Keratinocyte (primary cell): ENCODE measurements at regions not wholly inside any gene's neighbourhood (a gene's known extent, or its start where the extent isn't known, plus 50 kb on each side); places are given as distances from the start of the nearest gene placed in this dataset.

Experiments used
- DNase-seq: peaks from one replicate; pipeline ENCODE4 v3.0.0-alpha.2; 2011; ENCODE audit warnings: low read depth, missing footprints, low spot score
- FAIRE-seq: peaks from 2 replicates; lab custom pipeline; 2011; peaks lifted over from hg19 to GRCh38; lab: Jason Lieb, UNC
- H2AFZ ChIP-seq: 2 replicates; pipeline ENCODE4 v1.6.0; 2012; ENCODE audit warnings: low read length, control low read depth, inconsistent platforms; ENCODE audit not compliant: control insufficient read depth
- H3K27ac ChIP-seq: 2 replicates; pipeline ENCODE4 v1.5.1; 2011; ENCODE audit warnings: low read length; ENCODE audit not compliant: control insufficient read depth, insufficient read depth
- H3K27me3 ChIP-seq: 3 replicates; pipeline ENCODE4 v1.6.0; 2011; ENCODE audit warnings: low read length; ENCODE audit not compliant: control insufficient read depth, insufficient read depth; ENCODE audit errors: extremely low read depth
- H3K36me3 ChIP-seq, 2 experiments: 2 replicates in 1 of 2; 3 replicates in 1 of 2; pipeline ENCODE4 v1.5.1; 2011; ENCODE audit warnings: low read length in 2 of 2, mild to moderate bottlenecking in 1 of 2; ENCODE audit not compliant: control insufficient read depth in 2 of 2, insufficient read depth in 2 of 2; ENCODE audit errors: extremely low read depth in 1 of 2
- H3K4me1 ChIP-seq: 3 replicates; pipeline ENCODE4 v1.5.1; 2011; ENCODE audit warnings: low read length; ENCODE audit not compliant: control insufficient read depth, insufficient read depth; ENCODE audit errors: extremely low read depth
- H3K4me2 ChIP-seq: 3 replicates; pipeline ENCODE4 v1.6.0; 2011; ENCODE audit warnings: low read depth, low read length; ENCODE audit not compliant: control insufficient read depth, insufficient read depth; ENCODE audit errors: extremely low read depth
- H3K4me3 ChIP-seq, 3 experiments: fragments of 200-600 bp in 1 of 3; sonication (generic) in 1 of 3; 2 replicates in 2 of 3; 3 replicates in 1 of 3; pipeline ENCODE4 v1.5.1; 2011 to 2016; ENCODE audit warnings: low read length in 3 of 3, mild to moderate bottlenecking in 3 of 3, control low read depth in 2 of 3, inconsistent platforms in 1 of 3, low read depth in 1 of 3, mixed read lengths in 1 of 3, mixed run types in 1 of 3, moderate library complexity in 1 of 3; ENCODE audit not compliant: control insufficient read depth in 2 of 3, insufficient read depth in 2 of 3; ENCODE audit errors: extremely low read depth in 1 of 3
- H3K79me2 ChIP-seq: 2 replicates; pipeline ENCODE4 v1.6.0; 2012; ENCODE audit warnings: low read length; ENCODE audit not compliant: control insufficient read depth, insufficient read depth
- H3K9ac ChIP-seq: 3 replicates; pipeline ENCODE4 v1.6.0; 2011; ENCODE audit warnings: low read length; ENCODE audit not compliant: control insufficient read depth, insufficient read depth; ENCODE audit errors: extremely low read depth
- H3K9me1 ChIP-seq: 3 replicates; pipeline ENCODE4 v1.6.0; 2011; ENCODE audit warnings: low read length; ENCODE audit not compliant: control insufficient read depth, insufficient read depth; ENCODE audit errors: extremely low read depth
- H3K9me3 ChIP-seq: 2 replicates; pipeline ENCODE4 v1.5.1; 2012; ENCODE audit warnings: low read depth, low read length; ENCODE audit not compliant: control insufficient read depth
- H4K20me1 ChIP-seq: 3 replicates; pipeline ENCODE4 v1.6.0; 2011; ENCODE audit warnings: low read length; ENCODE audit not compliant: control insufficient read depth, insufficient read depth; ENCODE audit errors: extremely low read depth
- EZH2 ChIP-seq: IDR thresholded peaks from one replicate; pipeline ENCODE4 v1.6.1; 2012; ENCODE audit warnings: inconsistent platforms, mild to moderate bottlenecking, low read length, moderate library complexity
- dilution Hi-C: fragments of 300-500 bp; cut with MboI; formaldehyde crosslinking; loops from one replicate; pipeline ENCODE4 v1.7.0; 2020; ENCODE audit warnings: low sequenced_read_pairs; ENCODE audit not compliant: extremely low pct_ligation_motif_present
- TF ChIP-seq, protein P1 (sequence below), 3 experiments: IDR thresholded peaks in 1 of 3; conservative IDR thresholded peaks in 1 of 3; optimal IDR thresholded peaks in 1 of 3; 2 replicates in 2 of 3; 3 replicates in 1 of 3; pipeline versions ENCODE3 to v1.5.1; 2011; ENCODE audit warnings: low read length in 3 of 3, mild to moderate bottlenecking in 3 of 3, moderate library complexity in 2 of 3, control low read depth in 1 of 3, inconsistent platforms in 1 of 3; ENCODE audit not compliant: insufficient read depth in 2 of 3; ENCODE audit errors: extremely low read depth in 1 of 3

DNA sequence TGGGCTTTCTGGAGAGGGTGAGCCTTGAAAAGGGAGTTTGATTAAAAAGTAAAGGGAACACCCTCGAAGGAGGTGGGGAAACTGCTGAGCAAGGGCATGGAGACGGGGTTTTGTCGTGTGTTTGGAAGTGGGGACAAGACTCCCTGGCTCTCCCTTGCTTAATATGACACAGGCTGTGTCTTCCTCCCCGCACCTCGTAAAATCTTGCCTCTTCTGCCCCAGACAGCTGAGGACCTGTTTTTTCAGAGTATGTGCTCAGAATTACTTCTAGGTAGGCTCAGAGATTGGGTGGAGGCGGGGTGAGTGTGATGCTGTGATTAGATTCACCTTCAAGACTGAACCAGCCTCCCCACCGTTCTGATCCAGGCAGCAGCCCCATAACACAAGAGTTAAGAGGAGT is 244.4 kb upstream of the TLE3 start:
- Histone ChIP-seq H3K79me2 (no peaks in the 10 kb centered on the region), H3K9me3 (no peaks in the 10 kb centered on the region), H4K20me1 (no peaks in the 10 kb centered on the region), H3K27ac (no peak overlapping the region), H3K27me3 (peaks cover 6% of the 10 kb centered on the region), H3K9me1 (no peaks in the 10 kb centered on the region), H3K4me3 (no peak overlapping the region), H3K9ac (no peak overlapping the region), H2AFZ (no peak overlapping the region), H3K36me3 (no peaks in the 10 kb centered on the region), H3K4me1 (no peaks in the 10 kb centered on the region), H3K4me2 (no peak overlapping the region)
- FAIRE-seq (no peak), DNase-seq (no peak)
- dilution Hi-C loops = no loop called here
- TF ChIP-seq EZH2 = no peak
- TF ChIP-seq, protein P1, sequence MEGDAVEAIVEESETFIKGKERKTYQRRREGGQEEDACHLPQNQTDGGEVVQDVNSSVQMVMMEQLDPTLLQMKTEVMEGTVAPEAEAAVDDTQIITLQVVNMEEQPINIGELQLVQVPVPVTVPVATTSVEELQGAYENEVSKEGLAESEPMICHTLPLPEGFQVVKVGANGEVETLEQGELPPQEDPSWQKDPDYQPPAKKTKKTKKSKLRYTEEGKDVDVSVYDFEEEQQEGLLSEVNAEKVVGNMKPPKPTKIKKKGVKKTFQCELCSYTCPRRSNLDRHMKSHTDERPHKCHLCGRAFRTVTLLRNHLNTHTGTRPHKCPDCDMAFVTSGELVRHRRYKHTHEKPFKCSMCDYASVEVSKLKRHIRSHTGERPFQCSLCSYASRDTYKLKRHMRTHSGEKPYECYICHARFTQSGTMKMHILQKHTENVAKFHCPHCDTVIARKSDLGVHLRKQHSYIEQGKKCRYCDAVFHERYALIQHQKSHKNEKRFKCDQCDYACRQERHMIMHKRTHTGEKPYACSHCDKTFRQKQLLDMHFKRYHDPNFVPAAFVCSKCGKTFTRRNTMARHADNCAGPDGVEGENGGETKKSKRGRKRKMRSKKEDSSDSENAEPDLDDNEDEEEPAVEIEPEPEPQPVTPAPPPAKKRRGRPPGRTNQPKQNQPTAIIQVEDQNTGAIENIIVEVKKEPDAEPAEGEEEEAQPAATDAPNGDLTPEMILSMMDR (optimal IDR thresholded peaks at IDR 0.05 in 1 of 3, IDR thresholded peaks at IDR 0.05 in 1 of 3, conservative IDR thresholded peaks at IDR 0.05 in 1 of 3; ENCODE audit: extremely low read depth in 1 of 3, insufficient read depth in 2 of 3, low read length in 3 of 3) = no peak

DNA sequence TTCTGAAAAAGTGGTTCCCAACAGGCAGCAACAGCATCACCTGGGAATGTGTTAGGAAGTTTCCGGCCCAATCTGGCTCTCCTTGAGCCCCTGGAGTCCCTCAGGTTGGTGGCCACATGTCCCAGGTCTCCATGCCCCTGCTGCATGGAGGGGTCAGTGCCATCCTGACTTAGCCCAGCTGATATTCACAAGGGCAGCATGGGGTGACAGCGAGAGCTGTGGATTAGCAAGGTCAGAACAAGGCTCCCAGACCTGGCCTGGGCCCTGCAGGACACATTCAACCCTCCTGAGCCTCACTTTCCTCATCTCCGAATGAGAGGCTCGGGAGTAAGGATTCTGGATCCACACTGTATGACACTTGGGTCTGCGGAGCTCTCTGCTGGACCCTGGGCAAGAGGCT is 243.8 kb upstream of the TLE3 start:
- H3K4me2 ChIP-seq = no peak overlapping the region
- H4K20me1 ChIP-seq = no peaks in the 10 kb centered on the region
- dilution Hi-C loops = no loop called here
- no peaks in the 10 kb centered on the region for H3K9me1 ChIP-seq
- no peaks in the 10 kb centered on the region for H3K4me1 ChIP-seq
- H3K79me2 ChIP-seq = no peaks in the 10 kb centered on the region
- H2AFZ ChIP-seq = no peak overlapping the region
- peaks cover 6% of the 10 kb centered on the region for H3K27me3 ChIP-seq
- no peak overlapping the region for H3K4me3 ChIP-seq
- FAIRE-seq = no peak
- no peaks in the 10 kb centered on the region for H3K36me3 ChIP-seq
- DNase-seq = no peak
- H3K9ac ChIP-seq = no peak overlapping the region
- H3K27ac ChIP-seq = no peak overlapping the region
- TF ChIP-seq, protein P1 (optimal IDR thresholded peaks at IDR 0.05 in 1 of 3, IDR thresholded peaks at IDR 0.05 in 1 of 3, conservative IDR thresholded peaks at IDR 0.05 in 1 of 3; ENCODE audit: extremely low read depth in 1 of 3, insufficient read depth in 2 of 3, low read length in 3 of 3) = no peak
- H3K9me3 ChIP-seq = no peaks in the 10 kb centered on the region
